Gastroesophageal sphincter (tissue), 3 donors: ENCODE measurements at regions not wholly inside any gene's neighbourhood (a gene's known extent, or its start where the extent isn't known, plus 50 kb on each side); places are given as distances from the start of the nearest gene placed in this dataset.

Source experiments
- EP300 ChIP-seq: sonication (generic); formaldehyde crosslinking; IDR thresholded peaks from one replicate; pipeline ENCODE4 v1.6.1; 2017; ENCODE audit warnings: antibody characterized with exemption, mild to moderate bottlenecking
- POLR2A ChIP-seq, 2 donors: fragments of 450-650 bp; IDR thresholded peaks; one replicate each; pipeline ENCODE4 v1.6.1; 2017; ENCODE audit warnings: antibody characterized with exemption in 2 of 2, mild to moderate bottlenecking in 2 of 2, moderate library complexity in 1 of 2
- POLR2AphosphoS5 ChIP-seq: sonication (generic); formaldehyde crosslinking; IDR thresholded peaks from one replicate; pipeline ENCODE4 v1.6.1; 2017; ENCODE audit warnings: antibody characterized with exemption
- TF ChIP-seq, protein P1 (sequence below), 4 experiments: fragments of 200-600 bp in 2 of 4; fragments of 450-650 bp in 2 of 4; sonication (generic) in 1 of 4; IDR thresholded peaks; one replicate each; pipeline ENCODE4 v1.5.1; 2017 to 2019; ENCODE audit warnings: antibody characterized with exemption in 4 of 4, mild to moderate bottlenecking in 2 of 4, moderate library complexity in 2 of 4

DNA sequence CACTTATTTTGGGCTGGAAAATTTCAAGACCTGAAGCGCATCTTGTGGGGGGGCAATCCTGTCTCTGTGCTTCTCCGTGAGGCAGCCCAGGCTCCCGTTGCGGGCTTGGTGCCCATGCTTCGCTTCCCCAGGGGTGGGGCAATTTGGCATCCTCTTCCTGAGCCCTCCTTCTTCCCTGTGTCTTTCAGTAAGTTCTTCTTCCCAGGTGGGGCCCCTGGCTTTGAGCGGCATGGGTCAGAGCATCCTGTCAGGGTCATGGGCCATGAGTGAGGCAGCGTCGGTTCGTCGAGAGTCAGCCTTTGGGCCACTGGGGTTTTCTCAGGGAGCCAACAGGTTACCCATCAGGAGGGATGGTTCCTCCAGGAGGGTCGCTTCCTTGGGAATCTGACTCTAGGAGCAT is 200.7 kb downstream of the UBE3A start:
- TF ChIP-seq, protein P1, sequence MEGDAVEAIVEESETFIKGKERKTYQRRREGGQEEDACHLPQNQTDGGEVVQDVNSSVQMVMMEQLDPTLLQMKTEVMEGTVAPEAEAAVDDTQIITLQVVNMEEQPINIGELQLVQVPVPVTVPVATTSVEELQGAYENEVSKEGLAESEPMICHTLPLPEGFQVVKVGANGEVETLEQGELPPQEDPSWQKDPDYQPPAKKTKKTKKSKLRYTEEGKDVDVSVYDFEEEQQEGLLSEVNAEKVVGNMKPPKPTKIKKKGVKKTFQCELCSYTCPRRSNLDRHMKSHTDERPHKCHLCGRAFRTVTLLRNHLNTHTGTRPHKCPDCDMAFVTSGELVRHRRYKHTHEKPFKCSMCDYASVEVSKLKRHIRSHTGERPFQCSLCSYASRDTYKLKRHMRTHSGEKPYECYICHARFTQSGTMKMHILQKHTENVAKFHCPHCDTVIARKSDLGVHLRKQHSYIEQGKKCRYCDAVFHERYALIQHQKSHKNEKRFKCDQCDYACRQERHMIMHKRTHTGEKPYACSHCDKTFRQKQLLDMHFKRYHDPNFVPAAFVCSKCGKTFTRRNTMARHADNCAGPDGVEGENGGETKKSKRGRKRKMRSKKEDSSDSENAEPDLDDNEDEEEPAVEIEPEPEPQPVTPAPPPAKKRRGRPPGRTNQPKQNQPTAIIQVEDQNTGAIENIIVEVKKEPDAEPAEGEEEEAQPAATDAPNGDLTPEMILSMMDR (IDR thresholded peaks at IDR 0.05) = no peak
- TF ChIP-seq POLR2AphosphoS5 (no peak), EP300 (no peak), POLR2A (IDR thresholded peaks at IDR 0.05) (no peak)
